DOHH2 (cell line): ENCODE measurements at regions not wholly inside any gene's neighbourhood (a gene's known extent, or its start where the extent isn't known, plus 50 kb on each side); places are given as distances from the start of the nearest gene placed in this dataset.

Experiments used
- EZH2phosphoT487 ChIP-seq: fragments of 200-600 bp; sonication (generic); IDR thresholded peaks from 2 replicates; pipeline ENCODE4 v1.6.1; 2017; ENCODE audit warnings: borderline replicate concordance, mild to moderate bottlenecking, antibody characterized with exemption, low read length, moderate library complexity, mixed read lengths
- TF ChIP-seq, protein P1 (sequence below): fragments of 200-600 bp; sonication (generic); IDR thresholded peaks from one replicate; pipeline ENCODE4 v1.5.1; 2014; ENCODE audit warnings: antibody characterized with exemption, mild to moderate bottlenecking, low read depth, low read length; ENCODE audit not compliant: poor library complexity, severe bottlenecking

DNA sequence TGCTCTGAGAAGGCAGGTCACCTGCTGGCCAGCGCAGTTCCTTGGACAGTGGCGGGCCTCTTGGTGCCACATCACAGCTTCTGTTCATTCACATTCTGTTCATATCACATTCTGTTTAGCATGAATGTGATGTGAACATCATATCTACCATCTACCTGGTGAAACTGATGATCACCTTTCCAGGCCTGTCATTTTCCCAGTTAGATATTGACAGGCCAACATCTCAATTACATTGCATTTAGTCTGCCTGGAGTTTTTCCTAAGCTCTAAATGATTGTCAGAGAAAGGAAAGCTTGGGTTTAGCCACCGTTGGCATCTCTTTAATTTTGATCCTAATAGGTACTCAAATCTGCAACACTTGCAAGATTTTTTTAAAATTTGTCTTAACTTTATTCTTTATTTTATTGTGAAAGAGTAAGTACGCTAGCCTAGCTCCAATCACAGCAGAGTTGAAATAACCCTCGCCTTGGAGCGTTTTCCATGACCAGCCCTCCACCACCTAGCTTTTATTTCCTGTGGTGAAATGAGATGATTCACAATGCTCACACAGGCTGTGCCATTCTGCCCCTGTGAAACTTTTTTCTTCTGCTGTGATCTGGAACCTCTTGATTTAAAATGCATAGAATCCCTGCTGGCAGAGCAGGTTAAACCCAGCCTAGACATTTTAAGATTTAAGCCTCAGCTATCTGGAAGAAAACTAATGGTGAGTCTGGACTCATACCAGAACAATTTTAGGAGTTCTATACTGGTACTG, 225.0 kb downstream of the ESM1 start:
- TF ChIP-seq, protein P1, sequence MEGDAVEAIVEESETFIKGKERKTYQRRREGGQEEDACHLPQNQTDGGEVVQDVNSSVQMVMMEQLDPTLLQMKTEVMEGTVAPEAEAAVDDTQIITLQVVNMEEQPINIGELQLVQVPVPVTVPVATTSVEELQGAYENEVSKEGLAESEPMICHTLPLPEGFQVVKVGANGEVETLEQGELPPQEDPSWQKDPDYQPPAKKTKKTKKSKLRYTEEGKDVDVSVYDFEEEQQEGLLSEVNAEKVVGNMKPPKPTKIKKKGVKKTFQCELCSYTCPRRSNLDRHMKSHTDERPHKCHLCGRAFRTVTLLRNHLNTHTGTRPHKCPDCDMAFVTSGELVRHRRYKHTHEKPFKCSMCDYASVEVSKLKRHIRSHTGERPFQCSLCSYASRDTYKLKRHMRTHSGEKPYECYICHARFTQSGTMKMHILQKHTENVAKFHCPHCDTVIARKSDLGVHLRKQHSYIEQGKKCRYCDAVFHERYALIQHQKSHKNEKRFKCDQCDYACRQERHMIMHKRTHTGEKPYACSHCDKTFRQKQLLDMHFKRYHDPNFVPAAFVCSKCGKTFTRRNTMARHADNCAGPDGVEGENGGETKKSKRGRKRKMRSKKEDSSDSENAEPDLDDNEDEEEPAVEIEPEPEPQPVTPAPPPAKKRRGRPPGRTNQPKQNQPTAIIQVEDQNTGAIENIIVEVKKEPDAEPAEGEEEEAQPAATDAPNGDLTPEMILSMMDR: no peak
- TF ChIP-seq EZH2phosphoT487: no peak
